Astrocyte of the spinal cord (primary cell): ENCODE measurements at regions not wholly inside any gene's neighbourhood (a gene's known extent, or its start where the extent isn't known, plus 50 kb on each side); places are given as distances from the start of the nearest gene placed in this dataset.
"Not testable (repeated sequence)": the region's sequence is repeated elsewhere in the genome, so short reads cannot be mapped to it uniquely, and the experiment has no call there.

Experiments
- DNase-seq: peaks from one replicate; pipeline ENCODE4 v3.0.0; 2011; ENCODE audit warnings: low read depth, low spot score
- H3K4me3 ChIP-seq: 2 replicates; pipeline ENCODE4 v1.5.1; 2011; ENCODE audit warnings: low read depth, mild to moderate bottlenecking, low read length, moderate library complexity
- CTCF ChIP-seq: IDR thresholded peaks from 2 replicates; pipeline ENCODE4 v1.5.1; 2012; ENCODE audit warnings: low read depth, mild to moderate bottlenecking, low read length, inconsistent platforms
- in situ Hi-C: cut with HindIII; loops from 2 replicates; pipeline ENCODE4 v1.10.0; 2017; ENCODE audit warnings: low sequenced_read_pairs

- no peak for DNase-seq
- in situ Hi-C loops: no loop called here
- no peak for TF ChIP-seq CTCF
- H3K4me3 ChIP-seq: no peak overlapping the region
These were observed 219.2 kb downstream of the TMEM121 start for GRCh38 chr14:105745433-105746123.

- no peak overlapping the region for H3K4me3 ChIP-seq
- in situ Hi-C loops: no loop called here
- no peak for DNase-seq
- no peak for TF ChIP-seq CTCF
These were observed 219.7 kb downstream of the TMEM121 start for GRCh38 chr14:105746124-105746514.

GRCh38 chr14:105746800-105747502 lies 220.6 kb downstream of the TMEM121 start:
- H3K4me3 ChIP-seq, DNase-seq, in situ Hi-C loops: not testable (repeated sequence)

GRCh38 chr14:105747503-105748203 lies 221.3 kb downstream of the TMEM121 start:
- H3K4me3 ChIP-seq, DNase-seq, in situ Hi-C loops: not testable (repeated sequence)

GRCh38 chr14:105748204-105748578 lies 221.8 kb downstream of the TMEM121 start:
- in situ Hi-C loops: no loop called here
- TF ChIP-seq CTCF: no peak
- no peak overlapping the region for H3K4me3 ChIP-seq
- DNase-seq: no peak

GRCh38 chr14:105748710-105749109 lies 222.3 kb downstream of the TMEM121 start:
- in situ Hi-C loops, DNase-seq, H3K4me3 ChIP-seq: not testable (repeated sequence)

- in situ Hi-C loops, H3K4me3 ChIP-seq, DNase-seq: not testable (repeated sequence)
These were observed 223.6 kb downstream of the TMEM121 start for GRCh38 chr14:105749870-105750541.

- in situ Hi-C loops, DNase-seq, H3K4me3 ChIP-seq: not testable (repeated sequence)
These were observed 224.9 kb downstream of the TMEM121 start for GRCh38 chr14:105751291-105751751.

GRCh38 chr14:105752420-105752819 lies 226.0 kb downstream of the TMEM121 start:
- H3K4me3 ChIP-seq, DNase-seq, in situ Hi-C loops: not testable (repeated sequence)
